NOMO-1 (cell line): ENCODE measurements at regions not wholly inside any gene's neighbourhood (a gene's known extent, or its start where the extent isn't known, plus 50 kb on each side); places are given as distances from the start of the nearest gene placed in this dataset.
"Not testable (repeated sequence)": the region's sequence is repeated elsewhere in the genome, so short reads cannot be mapped to it uniquely, and the experiment has no call there.

Experiments
- DNase-seq, 2 experiments: peaks; one replicate each; lab custom pipeline; 2025; ENCODE audit not compliant: unreplicated experiment in 2 of 2; lab: John Stamatoyannopoulos, UW

DNA sequence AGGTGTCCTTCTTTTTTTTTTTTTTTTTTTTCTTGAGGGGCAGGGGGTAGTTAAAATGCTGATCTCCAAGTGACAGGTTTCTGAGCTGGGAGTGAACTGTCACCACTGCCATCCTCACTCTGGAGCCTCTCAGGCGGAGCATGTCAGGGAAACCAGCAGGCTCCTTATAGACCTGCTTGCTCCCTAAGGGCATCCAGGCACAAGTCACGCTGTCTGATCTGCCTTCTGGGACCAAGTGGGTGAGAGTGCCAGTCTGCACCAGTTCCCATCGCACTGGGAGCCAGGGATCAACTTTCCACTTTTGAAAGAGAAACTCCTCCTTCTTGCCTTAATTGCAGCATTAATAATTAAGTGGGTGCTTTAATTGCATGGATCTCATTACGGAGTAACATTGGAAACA is 537.9 kb upstream of the CADM1 start:
- DNase-seq, result no peak

DNA sequence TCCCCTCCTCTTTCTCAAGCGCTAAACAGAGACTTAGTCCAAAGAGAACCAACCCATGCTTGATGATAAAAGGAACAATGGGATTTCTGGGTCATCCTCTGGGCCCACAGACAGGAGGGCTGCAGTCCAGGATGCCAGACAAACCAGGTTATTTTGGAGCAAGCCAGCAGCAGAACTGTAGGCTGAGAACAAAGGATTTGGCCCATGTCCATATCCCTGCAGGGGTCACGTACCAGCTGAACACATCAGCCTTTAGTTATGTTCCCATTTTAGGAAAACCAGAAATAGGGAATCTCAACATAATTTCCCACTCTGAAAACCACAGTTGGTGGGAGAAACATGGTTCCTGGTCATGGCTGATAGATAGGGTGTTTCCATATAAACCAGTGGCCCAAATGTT is 533.6 kb upstream of the CADM1 start:
- DNase-seq, result no peak

DNA sequence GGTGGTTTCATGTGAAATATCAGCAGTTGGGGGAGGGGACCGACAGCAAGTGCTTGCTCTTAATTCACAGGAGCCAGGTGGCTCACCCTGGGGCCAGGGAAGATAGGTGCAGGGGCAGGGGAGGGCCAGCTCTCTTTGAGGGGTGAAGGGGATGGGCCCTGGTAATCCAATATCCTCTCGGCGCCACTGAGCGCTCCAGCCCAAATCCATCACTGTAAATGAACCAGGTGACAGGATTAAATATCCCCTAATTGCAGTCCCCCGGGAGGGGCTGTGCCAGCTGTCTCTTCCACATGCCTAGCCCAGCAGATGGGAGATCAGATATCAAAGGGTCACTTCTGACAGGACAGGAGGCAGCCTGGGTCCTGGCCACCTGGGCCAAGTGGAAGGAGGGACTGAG is 531.8 kb upstream of the CADM1 start:
- DNase-seq, result no peak

DNA sequence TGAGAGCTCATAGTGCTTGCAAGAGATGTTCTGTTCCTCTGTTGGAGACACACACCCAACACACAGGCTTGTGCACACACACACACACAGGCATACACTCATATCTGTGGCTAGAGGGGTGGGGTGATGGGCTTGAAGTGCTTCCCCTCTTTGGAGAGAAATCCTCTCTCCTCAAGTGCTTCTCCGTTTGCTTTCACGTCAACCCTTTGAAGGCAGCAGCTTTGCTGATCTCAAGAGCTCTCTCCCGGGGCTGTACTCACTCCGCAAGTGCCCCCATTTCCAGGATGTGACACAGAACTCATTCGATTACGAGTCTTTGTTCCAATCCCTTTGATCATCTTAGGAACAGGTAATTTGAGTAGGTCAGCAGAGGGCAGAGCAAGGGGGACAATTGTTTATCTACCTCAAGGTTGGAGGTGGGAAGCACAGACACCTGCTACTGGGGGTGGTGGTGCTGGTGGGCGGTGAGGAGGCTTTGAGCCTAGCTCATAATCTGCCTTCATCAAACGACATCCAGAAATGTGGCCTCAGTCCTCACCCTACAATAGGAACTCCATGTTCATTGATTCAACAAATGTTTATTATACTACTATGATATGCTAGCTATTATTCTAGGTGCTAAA is 529.8 kb upstream of the CADM1 start:
- DNase-seq, result no peak

DNA sequence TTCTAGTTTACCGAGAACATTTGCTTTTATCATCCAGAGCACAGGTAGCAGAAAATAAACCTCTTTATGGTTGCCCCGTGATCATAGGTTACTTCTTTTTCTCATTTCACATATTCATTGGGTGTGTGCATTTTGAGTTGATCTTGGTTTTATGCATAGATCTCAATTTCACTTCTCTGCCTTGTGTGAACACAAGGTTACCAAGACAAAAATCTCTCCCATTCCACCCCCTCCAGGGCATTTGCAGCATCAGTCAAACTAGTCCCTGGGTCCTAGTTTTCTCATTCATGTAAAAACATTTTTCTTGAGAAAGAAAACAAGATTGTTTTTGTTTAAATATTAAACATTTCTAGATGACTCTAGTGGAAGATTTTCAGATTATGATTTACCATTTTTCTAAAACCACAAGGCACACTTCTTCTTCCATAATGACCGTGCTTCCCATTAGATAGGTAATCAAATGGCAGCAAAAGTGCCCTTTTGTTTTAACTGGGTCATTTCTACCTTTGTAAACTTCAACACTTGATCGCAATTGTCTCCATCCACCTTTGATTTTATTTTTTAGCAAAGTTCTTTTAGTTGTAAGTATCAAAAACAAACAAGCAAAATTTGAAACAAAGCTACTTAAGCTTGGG is 526.6 kb upstream of the CADM1 start:
- no peak for DNase-seq

DNA sequence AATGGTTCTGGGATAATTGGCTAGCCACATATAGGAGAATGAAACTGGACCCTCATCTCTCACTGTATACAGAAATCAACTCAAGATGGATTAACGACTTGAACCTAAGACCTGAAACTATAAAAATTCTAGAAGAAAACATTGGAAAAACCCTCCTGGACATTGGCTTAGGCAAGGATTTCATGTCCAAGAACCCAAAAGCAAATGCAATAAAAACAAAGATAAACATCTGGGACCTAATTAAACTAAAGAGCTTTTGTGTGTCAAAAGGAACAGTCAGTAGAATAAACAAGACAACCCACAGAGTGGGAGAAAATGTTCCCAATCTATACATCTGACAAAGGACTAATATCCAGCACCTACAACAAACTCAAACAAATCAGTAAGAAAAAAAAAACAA is 524.3 kb upstream of the CADM1 start:
- DNase-seq, result not testable (repeated sequence)

DNA sequence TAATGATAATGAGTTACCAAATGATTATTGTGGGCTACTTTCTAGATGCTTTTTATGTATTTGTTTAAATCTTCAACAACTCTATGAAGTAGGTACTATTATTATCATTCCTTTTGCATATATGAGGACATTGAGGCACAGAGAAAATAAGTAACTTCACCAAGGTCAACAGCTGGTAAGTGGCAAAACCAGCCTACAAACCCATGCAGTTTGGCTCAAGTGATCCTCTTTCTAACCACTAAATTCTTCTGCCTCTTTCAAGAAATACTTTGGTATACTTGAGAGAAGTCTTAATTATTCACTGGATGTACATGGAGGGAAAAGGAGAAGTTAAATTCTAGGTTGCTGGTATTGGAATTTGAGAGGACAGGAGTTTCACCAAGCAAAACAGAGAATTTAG is 495.2 kb upstream of the CADM1 start:
- DNase-seq, result no peak

DNA sequence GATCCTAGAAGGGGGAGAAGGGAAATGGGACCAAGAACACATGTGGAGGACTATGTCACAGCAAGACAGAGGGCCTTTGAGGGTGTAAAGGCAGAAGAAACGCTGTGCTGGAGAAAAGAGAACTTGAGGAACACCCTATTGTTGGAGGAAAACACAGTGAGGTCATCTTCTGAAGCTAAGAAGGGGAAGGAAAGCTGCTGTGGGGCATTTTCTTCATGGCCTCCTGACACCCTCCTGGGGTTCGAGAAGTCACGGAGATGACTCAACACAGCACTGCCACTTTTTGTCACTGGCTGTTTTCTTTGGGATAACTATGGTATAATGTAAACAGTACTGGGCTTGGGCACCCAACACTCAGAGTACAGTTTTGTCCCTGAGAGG is 492.6 kb upstream of the CADM1 start:
- DNase-seq, result peak; percentile 10 to 69

DNA sequence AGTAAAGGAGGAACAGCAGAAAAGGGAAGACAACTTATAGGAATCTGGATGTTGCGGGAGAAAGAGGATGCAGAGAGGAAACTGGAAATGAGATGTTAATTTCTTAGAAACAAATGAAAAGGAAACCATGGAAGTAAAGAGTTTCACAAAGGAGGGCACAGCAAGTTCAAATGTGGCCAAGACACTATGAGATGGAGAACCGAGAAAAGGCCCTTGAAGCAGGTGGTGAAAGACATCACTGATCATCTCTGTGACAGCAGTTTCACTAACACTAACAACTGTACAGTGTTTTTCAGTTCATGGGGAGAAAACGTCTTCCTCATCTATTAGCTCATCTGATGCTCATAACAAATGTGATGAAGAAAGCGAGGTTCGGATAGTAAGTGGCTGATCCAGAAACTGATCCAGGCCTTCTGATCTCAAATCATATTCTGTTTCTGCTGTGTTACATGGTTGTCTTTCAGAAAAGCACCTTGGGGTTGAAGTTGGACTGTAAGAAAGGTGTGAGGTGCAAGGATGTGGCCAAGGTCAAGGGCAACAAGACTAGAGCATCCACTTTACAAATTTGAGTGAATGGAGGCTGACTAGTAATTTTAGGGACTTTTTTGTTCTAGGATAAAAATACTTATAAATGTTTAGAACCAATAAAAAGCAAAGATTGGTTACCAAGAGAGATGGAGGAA is 492.1 kb upstream of the CADM1 start:
- DNase-seq, result no peak

DNA sequence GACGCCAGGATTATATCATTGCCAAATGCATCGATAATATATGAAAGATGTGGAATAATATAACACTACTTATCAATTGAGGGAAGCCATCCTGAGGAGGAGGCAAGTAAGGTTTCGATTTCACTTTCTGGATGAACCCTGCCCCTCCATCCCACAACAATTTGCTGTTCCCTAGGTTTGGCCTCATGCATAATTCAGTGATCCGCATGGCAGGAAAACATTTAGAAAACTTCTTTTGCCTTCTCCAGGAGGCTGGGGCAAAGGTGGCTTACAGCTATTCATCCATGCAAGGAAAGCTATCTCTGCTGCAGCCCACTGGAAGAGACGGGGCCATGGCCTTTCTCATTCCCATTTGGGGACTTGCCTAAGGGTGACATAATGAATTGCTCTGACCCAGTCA is 489.4 kb upstream of the CADM1 start:
- DNase-seq, result no peak

DNA sequence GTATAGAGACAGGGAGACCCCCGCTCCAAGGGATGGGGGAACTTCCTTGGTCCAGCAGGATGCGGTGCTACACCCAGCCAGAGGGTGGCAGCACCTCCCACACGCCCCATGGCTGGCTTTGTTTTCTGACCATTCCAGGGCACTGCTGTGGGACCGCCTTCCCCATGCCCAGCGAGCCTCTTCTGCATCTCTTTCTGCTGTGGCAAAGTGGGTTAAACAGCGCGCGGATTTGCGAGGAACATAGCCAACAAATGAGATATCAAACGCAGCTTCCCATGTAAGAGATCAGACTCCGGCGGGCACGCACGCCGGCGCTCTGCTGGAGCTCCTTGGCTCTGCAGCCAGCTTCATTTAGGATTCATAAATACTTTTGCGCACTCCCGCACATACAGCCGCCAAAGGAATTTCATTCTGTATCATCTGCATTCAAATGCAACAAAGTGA is 485.8 kb upstream of the CADM1 start:
- DNase-seq, result peak; percentile 26 to 30

DNA sequence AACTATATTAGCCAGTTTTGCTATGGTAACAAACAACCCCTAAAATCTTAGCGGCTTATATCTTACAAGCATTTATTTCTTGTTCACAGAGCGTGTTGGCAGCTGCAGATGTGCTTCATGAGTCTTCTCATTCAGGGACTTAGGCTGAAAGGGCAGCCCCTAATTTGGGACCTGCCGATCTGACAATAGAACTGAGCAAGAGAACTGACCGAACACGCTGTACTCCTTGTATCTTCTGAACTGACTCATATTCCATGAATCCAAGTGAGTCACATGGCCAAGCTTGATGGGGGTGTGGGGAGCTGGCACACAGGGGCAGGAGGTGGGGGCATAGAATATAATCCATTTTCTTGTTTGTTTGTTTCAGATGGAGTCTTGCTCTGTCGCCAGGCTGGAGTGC is 481.7 kb upstream of the CADM1 start:
- DNase-seq, result no peak

DNA sequence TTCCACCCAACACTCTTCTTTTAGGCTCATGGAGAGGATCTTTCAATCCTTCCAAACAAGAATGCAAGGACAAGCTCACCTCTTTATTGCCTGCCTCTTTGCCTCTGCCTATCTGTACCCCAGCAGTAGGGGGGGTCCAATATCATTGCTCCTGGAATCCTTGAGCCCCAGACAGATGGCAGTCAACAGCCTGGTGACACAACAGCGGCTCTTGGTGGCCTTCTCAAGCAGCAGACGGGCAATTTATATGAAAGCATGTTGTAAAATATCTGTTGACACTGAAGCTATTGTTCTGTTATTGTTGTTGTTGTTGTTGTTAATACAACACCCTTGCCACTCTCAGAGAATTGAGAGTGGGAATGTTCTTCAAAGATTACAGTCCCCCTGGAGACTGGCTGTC is 480.0 kb upstream of the CADM1 start:
- no peak for DNase-seq

DNA sequence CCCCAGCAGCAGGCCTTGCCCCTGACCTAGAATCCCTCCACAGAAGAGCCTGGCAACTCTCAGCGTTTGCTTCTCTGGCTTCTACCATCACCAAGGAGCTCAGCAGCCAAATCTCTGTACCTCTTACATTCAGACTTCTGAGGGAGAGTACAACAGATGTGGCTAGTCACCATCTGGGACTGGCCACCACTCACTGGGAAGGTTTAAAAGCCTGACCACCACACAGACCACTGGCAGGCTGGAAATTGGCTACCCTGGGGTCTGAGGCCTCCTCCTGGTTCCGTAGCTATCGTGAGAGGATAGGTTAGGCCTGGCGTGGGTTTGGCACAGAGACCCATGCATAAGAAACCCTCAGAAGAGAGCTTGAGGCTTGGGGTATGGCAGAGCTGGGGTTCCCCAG is 478.5 kb upstream of the CADM1 start:
- no peak for DNase-seq

DNA sequence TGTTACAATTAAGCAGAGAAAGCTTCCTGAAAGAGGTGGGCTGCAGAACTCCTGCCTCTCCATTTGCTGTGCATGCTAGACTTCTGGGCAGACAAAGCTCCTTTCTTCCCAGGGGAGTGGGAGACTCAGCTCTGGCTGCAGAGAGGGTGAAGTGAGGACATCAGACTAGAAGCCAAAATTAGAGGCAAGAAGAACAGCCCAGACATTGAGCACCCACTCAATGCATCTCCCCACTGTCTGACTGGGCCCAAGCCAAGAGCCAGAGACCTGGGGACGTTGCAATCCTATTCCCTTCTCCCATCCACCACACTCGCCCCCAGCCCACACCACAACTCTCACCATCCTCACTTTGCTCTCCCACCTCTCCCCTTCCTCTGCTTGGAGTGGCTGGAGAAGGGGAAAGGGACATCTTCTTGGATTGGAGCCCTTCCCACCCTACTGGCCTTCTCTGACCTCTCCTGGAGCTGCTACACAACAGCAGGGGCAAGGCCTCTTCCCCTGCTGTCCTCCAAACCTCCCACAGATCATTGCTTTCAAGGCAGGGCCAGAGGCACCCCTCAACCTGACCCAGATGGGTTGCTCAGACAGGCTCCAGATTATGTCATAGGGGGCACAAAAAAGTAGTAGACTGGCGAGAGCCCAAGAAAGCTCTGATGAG is 477.7 kb upstream of the CADM1 start:
- no peak for DNase-seq

DNA sequence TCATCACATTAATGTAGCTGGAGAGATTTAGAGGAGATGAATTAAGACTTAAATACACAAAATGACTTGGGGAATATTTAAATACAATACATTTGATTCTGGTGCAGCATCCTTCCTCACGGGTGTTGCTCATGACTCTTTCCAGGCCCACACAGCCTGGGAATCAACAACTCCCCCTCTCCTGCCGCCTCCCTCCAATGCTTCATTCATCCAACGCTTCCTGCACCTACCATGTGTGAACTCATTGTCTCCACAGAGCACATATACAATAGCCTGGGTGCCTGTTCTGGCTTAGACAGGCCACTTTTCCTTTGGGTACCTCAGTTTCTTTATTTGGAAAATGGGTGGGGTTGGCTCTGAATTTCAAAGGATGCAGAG is 476.9 kb upstream of the CADM1 start:
- no peak for DNase-seq

DNA sequence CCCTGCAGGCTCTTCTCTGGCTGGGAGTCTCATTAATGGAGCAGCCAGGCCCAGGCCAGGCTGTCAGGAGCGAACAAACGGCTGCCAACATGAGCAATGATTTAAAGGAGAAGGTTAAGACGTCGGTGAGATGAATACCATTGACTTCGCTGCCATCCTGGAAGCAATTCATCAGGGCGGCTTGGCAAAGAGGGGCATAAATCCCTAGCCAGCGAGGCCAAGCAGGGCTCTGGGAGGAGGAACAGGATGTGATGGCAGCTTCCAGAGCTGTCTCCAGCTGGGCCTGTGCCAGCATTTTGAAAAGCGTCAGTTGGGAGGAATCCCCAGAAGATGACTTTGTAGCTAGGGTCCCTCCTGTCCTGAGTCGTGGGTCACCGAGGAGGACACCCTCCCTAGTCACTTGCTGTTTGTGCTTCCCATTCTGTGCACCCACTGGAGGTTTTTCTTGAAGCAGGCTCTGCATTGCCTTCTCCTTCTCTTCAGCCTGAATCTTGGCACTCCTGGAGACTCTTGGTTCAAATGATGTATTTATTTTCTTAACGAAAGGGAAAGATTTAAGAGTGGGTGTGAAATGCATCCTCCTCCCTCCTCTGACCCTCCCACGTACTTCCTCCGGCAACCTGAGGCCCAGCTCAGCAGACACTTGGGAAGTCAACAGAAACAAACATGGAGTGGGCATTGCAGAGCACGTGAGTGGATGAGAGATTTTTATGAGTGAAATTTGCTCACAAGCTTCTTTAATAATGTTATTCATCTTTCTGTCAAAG is 476.3 kb upstream of the CADM1 start:
- no peak for DNase-seq

DNA sequence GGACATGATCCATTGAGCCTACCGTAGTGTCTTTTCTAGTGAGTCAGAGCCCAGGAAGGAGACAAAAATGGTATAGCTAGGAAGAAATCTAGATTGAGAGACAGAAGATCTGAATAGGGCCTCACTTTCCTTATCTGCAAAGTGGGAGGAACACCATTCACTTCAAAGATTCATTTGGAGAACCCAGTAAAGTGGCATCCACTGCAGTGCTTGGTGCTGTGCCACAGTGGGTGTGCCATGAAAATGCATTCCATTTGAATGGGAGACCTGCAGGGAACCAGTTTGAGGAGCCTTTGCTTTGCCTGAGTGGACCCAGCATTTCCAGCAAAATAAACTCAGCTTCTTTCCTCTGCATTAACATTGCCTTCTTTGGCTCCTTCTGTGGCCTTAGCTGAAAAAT is 470.5 kb upstream of the CADM1 start:
- no peak for DNase-seq

DNA sequence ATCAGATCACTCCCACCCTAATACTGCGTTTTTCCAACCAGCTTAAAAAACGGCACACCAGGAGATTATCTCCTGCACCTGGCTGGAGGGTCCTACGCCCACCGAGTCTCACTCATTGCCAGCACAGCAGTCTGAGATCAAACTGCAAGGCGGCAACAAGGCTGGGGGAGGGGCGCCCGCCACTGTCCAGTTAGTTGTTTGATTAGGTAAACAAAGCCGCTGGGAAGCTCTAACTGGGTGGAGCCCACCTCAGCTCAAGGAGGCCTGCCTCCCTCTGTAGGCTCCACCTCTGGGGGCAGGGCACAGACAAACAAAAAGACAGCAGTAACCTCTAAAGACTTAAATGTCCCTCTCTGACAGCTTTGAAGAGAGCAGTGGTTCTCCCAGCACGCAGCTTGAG is 463.0 kb upstream of the CADM1 start:
- not testable (repeated sequence) for DNase-seq

DNA sequence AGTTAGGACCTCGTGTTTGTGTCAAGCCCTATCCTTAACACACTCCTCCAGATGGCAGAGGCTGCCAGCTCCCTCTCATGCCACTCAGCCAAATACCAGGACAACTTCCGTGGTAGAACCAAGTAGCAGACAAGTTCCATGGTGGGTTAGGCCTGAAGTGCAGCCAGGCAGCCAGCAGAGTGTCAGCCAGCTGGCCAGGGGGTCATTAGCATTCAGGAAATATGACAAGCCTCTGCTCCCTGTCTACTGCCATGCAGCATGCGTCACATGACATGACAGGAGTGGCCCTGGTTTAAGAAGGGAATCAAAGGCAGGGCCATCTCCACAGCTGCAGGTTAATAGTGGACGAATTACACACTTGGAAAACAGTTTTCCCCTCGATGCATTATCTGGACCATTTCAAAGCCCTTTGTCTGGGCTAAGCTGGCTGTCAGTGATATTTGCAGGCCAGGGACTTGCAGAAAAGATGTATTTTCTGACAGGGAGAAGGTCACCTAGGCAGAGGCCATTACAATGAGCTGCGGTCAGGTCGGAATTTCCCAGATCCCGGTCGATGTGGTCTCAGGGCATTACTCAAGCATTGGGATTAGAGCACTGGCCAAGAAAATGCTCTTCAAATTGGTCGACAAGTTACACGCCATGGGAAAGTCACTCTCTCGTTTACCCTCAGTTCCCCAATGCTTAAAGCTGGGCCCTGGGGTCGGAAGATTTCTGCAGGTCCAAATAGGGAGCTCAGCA is 461.7 kb upstream of the CADM1 start:
- DNase-seq, result no peak
